ENCODE measurements at regions not wholly inside any gene's neighbourhood (a gene's known extent, or its start where the extent isn't known, plus 50 kb on each side); places are given as distances from the start of the nearest gene placed in this dataset.

DNA sequence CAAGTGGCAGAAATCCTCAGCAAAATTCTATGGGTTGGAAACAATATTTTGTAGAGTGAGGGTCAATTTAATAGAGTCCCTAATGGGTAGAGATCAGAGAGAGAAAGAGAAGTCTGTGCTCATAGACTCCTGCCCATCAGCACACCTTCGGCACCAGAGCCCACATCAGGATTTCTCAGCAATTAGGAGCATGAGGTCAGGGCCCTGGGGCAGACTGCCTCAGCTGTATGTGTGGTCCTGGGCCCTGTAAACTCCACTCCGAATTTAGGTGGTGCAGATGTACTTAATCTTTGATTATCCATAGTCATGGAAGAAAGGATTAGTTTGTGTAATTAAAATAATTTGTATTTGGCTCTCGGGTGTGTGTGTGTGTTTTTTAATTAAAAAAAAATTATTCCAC lies 372.6 kb downstream of the AEBP2 start:
- TF ChIP-seq, protein P1, sequence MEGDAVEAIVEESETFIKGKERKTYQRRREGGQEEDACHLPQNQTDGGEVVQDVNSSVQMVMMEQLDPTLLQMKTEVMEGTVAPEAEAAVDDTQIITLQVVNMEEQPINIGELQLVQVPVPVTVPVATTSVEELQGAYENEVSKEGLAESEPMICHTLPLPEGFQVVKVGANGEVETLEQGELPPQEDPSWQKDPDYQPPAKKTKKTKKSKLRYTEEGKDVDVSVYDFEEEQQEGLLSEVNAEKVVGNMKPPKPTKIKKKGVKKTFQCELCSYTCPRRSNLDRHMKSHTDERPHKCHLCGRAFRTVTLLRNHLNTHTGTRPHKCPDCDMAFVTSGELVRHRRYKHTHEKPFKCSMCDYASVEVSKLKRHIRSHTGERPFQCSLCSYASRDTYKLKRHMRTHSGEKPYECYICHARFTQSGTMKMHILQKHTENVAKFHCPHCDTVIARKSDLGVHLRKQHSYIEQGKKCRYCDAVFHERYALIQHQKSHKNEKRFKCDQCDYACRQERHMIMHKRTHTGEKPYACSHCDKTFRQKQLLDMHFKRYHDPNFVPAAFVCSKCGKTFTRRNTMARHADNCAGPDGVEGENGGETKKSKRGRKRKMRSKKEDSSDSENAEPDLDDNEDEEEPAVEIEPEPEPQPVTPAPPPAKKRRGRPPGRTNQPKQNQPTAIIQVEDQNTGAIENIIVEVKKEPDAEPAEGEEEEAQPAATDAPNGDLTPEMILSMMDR (IDR thresholded peaks at IDR 0.05) = no peak
- no peak for TF ChIP-seq POLR2A (IDR thresholded peaks at IDR 0.05)

Data from suprapubic skin (tissue), 3 donors.